Endothelial cell (in vitro differentiated cells): ENCODE measurements at regions not wholly inside any gene's neighbourhood (a gene's known extent, or its start where the extent isn't known, plus 50 kb on each side); places are given as distances from the start of the nearest gene placed in this dataset.

Source experiments
- DNase-seq: peaks from one replicate; pipeline ENCODE4 v3.0.0; 2021; ENCODE audit warnings: low spot score
- H3K27ac Mint-ChIP-seq: one replicate; pipeline ENCODE4 v1.8.0; 2021; ENCODE audit warnings: mixed read lengths, inconsistent platforms; ENCODE audit not compliant: unreplicated experiment
- H3K27me3 Mint-ChIP-seq: one replicate; pipeline ENCODE4 v1.8.0; 2021; ENCODE audit warnings: mild to moderate bottlenecking, moderate library complexity, mixed read lengths, inconsistent platforms; ENCODE audit not compliant: unreplicated experiment
- H3K36me3 Mint-ChIP-seq: one replicate; pipeline ENCODE4 v1.8.0; 2021; ENCODE audit warnings: mild to moderate bottlenecking, low read depth, mixed read lengths, inconsistent platforms; ENCODE audit not compliant: unreplicated experiment
- H3K4me1 Mint-ChIP-seq: one replicate; pipeline ENCODE4 v1.8.0; 2021; ENCODE audit warnings: mild to moderate bottlenecking, mixed read lengths, inconsistent platforms; ENCODE audit not compliant: unreplicated experiment
- H3K4me3 Mint-ChIP-seq: one replicate; pipeline ENCODE4 v1.8.0; 2021; ENCODE audit warnings: mild to moderate bottlenecking, mixed read lengths, inconsistent platforms; ENCODE audit not compliant: unreplicated experiment
- H3K9me3 Mint-ChIP-seq: one replicate; pipeline ENCODE4 v1.8.0; 2021; ENCODE audit warnings: mixed read lengths, inconsistent platforms; ENCODE audit not compliant: unreplicated experiment
- CTCF ChIP-seq: fragments of 200-600 bp; sonication (generic); IDR thresholded peaks from one replicate; pipeline ENCODE4 v1.5.0; 2021; ENCODE audit warnings: antibody characterized with exemption; ENCODE audit not compliant: unreplicated experiment

GRCh38 chr13:23987331-23987894 lies 90.1 kb upstream of the C1QTNF9B start:
- Mint-ChIP-seq H3K36me3 (no peaks in the 10 kb centered on the region), H3K27ac (no peak overlapping the region), H3K27me3 (peaks cover 7% of the 10 kb centered on the region), H3K4me3 (no peak overlapping the region), H3K4me1 (no peaks in the 10 kb centered on the region), H3K9me3 (no peaks in the 10 kb centered on the region)
- DNase-seq = no peak
- no peak for TF ChIP-seq CTCF

- H3K9me3 Mint-ChIP-seq = no peaks in the 10 kb centered on the region
- H3K4me3 Mint-ChIP-seq = no peak overlapping the region
- H3K36me3 Mint-ChIP-seq = no peaks in the 10 kb centered on the region
- DNase-seq = no peak
- peaks cover 7% of the 10 kb centered on the region for H3K27me3 Mint-ChIP-seq
- H3K4me1 Mint-ChIP-seq = no peaks in the 10 kb centered on the region
- TF ChIP-seq CTCF = no peak
- no peak overlapping the region for H3K27ac Mint-ChIP-seq
Measured at GRCh38 chr13:23988546-23989122, 91.3 kb upstream of the C1QTNF9B start.

GRCh38 chr13:23990455-23990854 lies 93.2 kb upstream of the C1QTNF9B start:
- Mint-ChIP-seq H3K9me3 (no peaks in the 10 kb centered on the region), H3K4me1 (peaks cover under 1% of the 10 kb centered on the region), H3K27me3 (peaks cover 7% of the 10 kb centered on the region), H3K4me3 (no peak overlapping the region), H3K36me3 (no peaks in the 10 kb centered on the region), H3K27ac (no peak overlapping the region)
- no peak for DNase-seq
- TF ChIP-seq CTCF = no peak

- DNase-seq = no peak
- Mint-ChIP-seq H3K27ac (no peak overlapping the region), H3K36me3 (no peaks in the 10 kb centered on the region), H3K9me3 (no peaks in the 10 kb centered on the region), H3K4me3 (no peak overlapping the region), H3K4me1 (peaks cover 3% of the 10 kb centered on the region), H3K27me3 (peaks cover 5% of the 10 kb centered on the region)
- no peak for TF ChIP-seq CTCF
Measured at GRCh38 chr13:23991119-23991518, 93.8 kb upstream of the C1QTNF9B start.

GRCh38 chr13:23992781-23993679 lies 95.7 kb upstream of the C1QTNF9B start:
- H3K27ac Mint-ChIP-seq = no peak overlapping the region
- peaks cover 3% of the 10 kb centered on the region for H3K4me1 Mint-ChIP-seq
- DNase-seq = no peak
- no peak for TF ChIP-seq CTCF
- H3K27me3 Mint-ChIP-seq = peaks cover 6% of the 10 kb centered on the region
- no peaks in the 10 kb centered on the region for H3K9me3 Mint-ChIP-seq
- no peaks in the 10 kb centered on the region for H3K36me3 Mint-ChIP-seq
- H3K4me3 Mint-ChIP-seq = no peak overlapping the region
